ENCODE measurements at regions not wholly inside any gene's neighbourhood (a gene's known extent, or its start where the extent isn't known, plus 50 kb on each side); places are given as distances from the start of the nearest gene placed in this dataset.

GRCh38 chr7:35970458-35970857 lies 169.6 kb downstream of the SEPTIN7 start:
- in situ Hi-C loops (cut with MboI) (no loop called here), intact Hi-C loops (cut with micrococcal nuclease; ENCODE audit: unreplicated experiment) (no loop called here)
- H3K27me3 ChIP-seq (replicated peaks in 1 of 2; ENCODE audit: control insufficient read depth in 2 of 2, insufficient read depth in 2 of 2, low read length in 1 of 2) = peaks cover 0 to 4% of the 10 kb centered on the region in 2 experiments; a peak in 2 of 4 replicates
- no peak overlapping the region for H3K4me3 ChIP-seq
- DNase-seq (ENCODE audit: low read depth, low spot score) = no peak
- SMC1A ChIA-PET (ENCODE audit: uncharacterized antibody, unreplicated experiment) = interaction anchor here (1.0 to 1.9 kb wide), 3 partner anchors 53 to 350 kb away, joined by 3 to 5 read pairs (median 3); no protein-coding TSS in a partner anchor
- no peak overlapping the region for H3K9ac ChIP-seq (ENCODE audit: control insufficient read depth, insufficient read depth, low read length)
- RAD21 ChIA-PET (ENCODE audit: unreplicated experiment) = interaction anchor here (0.6 kb wide), 1 partner anchor 68 kb away, joined by 3 read pairs; no protein-coding TSS in a partner anchor
- no peak overlapping the region for H2AFZ ChIP-seq (ENCODE audit: control insufficient read depth, low read depth, low read length)
- ATAC-seq = no peak
- no peak overlapping the region for H3K27ac ChIP-seq (ENCODE audit: control insufficient read depth, insufficient read depth)
- 67% methylated on average over 2 of the region's 2 CpGs for WGBS (ENCODE audit: insufficient coverage, insufficient replicate concordance, low lambda C conversion rate, missing lambda C conversion rate)
- H3K4me1 ChIP-seq (ENCODE audit: control insufficient read depth, insufficient read depth, low read length) = no peaks in the 10 kb centered on the region
- no TSS peak for BruUV-seq (replicated peaks)
- no peaks in the 10 kb centered on the region for H3K79me2 ChIP-seq (ENCODE audit: control insufficient read depth, insufficient read depth, low read length)
- POLR2A ChIA-PET = interaction anchor here (0.6 kb wide), 1 partner anchor 49 kb away, joined by 4 read pairs; no protein-coding TSS in a partner anchor
- H3K36me3 ChIP-seq (ENCODE audit: control insufficient read depth in 2 of 2, insufficient read depth in 2 of 2, low read length in 1 of 2) = no peaks in the 10 kb centered on the region
- no peak overlapping the region for H3K4me2 ChIP-seq (ENCODE audit: control insufficient read depth, insufficient read depth)
- CTCF ChIA-PET = interaction anchor here (1.3 to 2.1 kb wide), 6 partner anchors 8 to 157 kb away, joined by 3 to 10 read pairs (median 6); no protein-coding TSS in a partner anchor
- H3K9me3 ChIP-seq (replicated peaks; ENCODE audit: control insufficient read depth, insufficient read depth, low read length) = no peaks in the 10 kb centered on the region
- no peaks in the 10 kb centered on the region for H4K20me1 ChIP-seq (ENCODE audit: control insufficient read depth, insufficient read depth)
- no peak for FAIRE-seq
- TF ChIP-seq CTCF (IDR thresholded peaks at IDR 0.05 in 2 of 3, conservative IDR thresholded peaks at IDR 0.05 in 1 of 3; ENCODE audit: control insufficient read depth in 2 of 3, extremely low read depth in 1 of 3, insufficient read depth in 1 of 3, low read depth in 3 of 3, low read length in 3 of 3) (no peak), FOXK2 (IDR thresholded peaks at IDR 0.05) (no peak), ELK1 (IDR thresholded peaks at IDR 0.05; ENCODE audit: low read depth, low read length) (no peak), TCF12 (IDR thresholded peaks at IDR 0.05; ENCODE audit: low read depth, low read length) (no peak), ZNF622 (IDR thresholded peaks at IDR 0.05) (no peak), KAT2A (conservative IDR thresholded peaks at IDR 0.05; ENCODE audit: control insufficient read depth, low read depth, low read length) (no peak), POU2F2 (IDR thresholded peaks at IDR 0.05; ENCODE audit: borderline replicate concordance, low read depth, low read length) (no peak), E2F8 (IDR thresholded peaks at IDR 0.05; ENCODE audit: low read depth, partially characterized antibody) (no peak), YBX1 (IDR thresholded peaks at IDR 0.05) (no peak), SPI1 (IDR thresholded peaks at IDR 0.05; ENCODE audit: borderline replicate concordance, insufficient read depth, low read depth, low read length) (no peak), MTA3 (IDR thresholded peaks at IDR 0.05; ENCODE audit: borderline replicate concordance, low read length) (no peak), REST (IDR thresholded peaks at IDR 0.05; ENCODE audit: low read depth, low read length) (no peak)
